Epithelial cell of esophagus (primary cell): ENCODE measurements at regions not wholly inside any gene's neighbourhood (a gene's known extent, or its start where the extent isn't known, plus 50 kb on each side); places are given as distances from the start of the nearest gene placed in this dataset.

ENCODE experiments used
- DNase-seq: peaks from one replicate; pipeline ENCODE4 v3.0.0; 2010; ENCODE audit warnings: low read depth
- H3K4me3 ChIP-seq: 2 replicates; pipeline ENCODE4 v1.5.1; 2011; ENCODE audit warnings: mild to moderate bottlenecking, low read length, control low read depth
- CTCF ChIP-seq: IDR thresholded peaks from 2 replicates; pipeline ENCODE4 v1.5.1; 2011; ENCODE audit warnings: low read depth, mild to moderate bottlenecking, low read length, control low read depth, inconsistent platforms; ENCODE audit not compliant: insufficient read depth; ENCODE audit errors: missing control alignments

- no peak for DNase-seq
- H3K4me3 ChIP-seq = no peak overlapping the region
- no peak for TF ChIP-seq CTCF
Observed at GRCh38 chr21:35142036-35142815, 93.1 kb upstream of the RUNX1 start.

GRCh38 chr21:35139382-35139715, 90.2 kb upstream of the RUNX1 start:
- no peak for DNase-seq
- no peak overlapping the region for H3K4me3 ChIP-seq
- TF ChIP-seq CTCF = no peak

- TF ChIP-seq CTCF = peak; percentile 40
- no peak overlapping the region for H3K4me3 ChIP-seq
- DNase-seq = peak; percentile 93
Observed at GRCh38 chr21:35138665-35139381, 89.7 kb upstream of the RUNX1 start.

GRCh38 chr21:35136586-35137219, 87.6 kb upstream of the RUNX1 start:
- no peak for TF ChIP-seq CTCF
- peak; percentile 78 for DNase-seq
- no peak overlapping the region for H3K4me3 ChIP-seq

- no peak for TF ChIP-seq CTCF
- no peak for DNase-seq
- no peak overlapping the region for H3K4me3 ChIP-seq
Observed at GRCh38 chr21:35136106-35136505, 87.0 kb upstream of the RUNX1 start.

- TF ChIP-seq CTCF = no peak
- DNase-seq = no peak
Observed at GRCh38 chr21:35135481-35135880, 86.4 kb upstream of the RUNX1 start.

More at GRCh38 chr21:35135481-35135880, 86.4 kb upstream of the RUNX1 start:
- no peak overlapping the region for H3K4me3 ChIP-seq
